DND-41 (cell line): ENCODE measurements at regions not wholly inside any gene's neighbourhood (a gene's known extent, or its start where the extent isn't known, plus 50 kb on each side); places are given as distances from the start of the nearest gene placed in this dataset.

Source experiments
- CTCF ChIP-seq: IDR thresholded peaks from 2 replicates; pipeline ENCODE4 v1.5.1; 2012; ENCODE audit warnings: borderline replicate concordance, low read length, moderate library complexity, mild to moderate bottlenecking; ENCODE audit not compliant: poor library complexity, severe bottlenecking; ENCODE audit errors: extremely low read depth
- EZH2 ChIP-seq: IDR thresholded peaks from 3 replicates; pipeline ENCODE4 v1.6.1; 2012; ENCODE audit warnings: borderline replicate concordance, low read depth, mild to moderate bottlenecking, moderate library complexity, low read length, inconsistent platforms; ENCODE audit not compliant: severe bottlenecking

- TF ChIP-seq CTCF (no peak), EZH2 (no peak)
These were observed 86.0 kb upstream of the ALDH1L1 start for GRCh38 chr3:126266291-126266840.
